Sigmoid colon (tissue), 4 donors: ENCODE measurements at regions not wholly inside any gene's neighbourhood (a gene's known extent, or its start where the extent isn't known, plus 50 kb on each side); places are given as distances from the start of the nearest gene placed in this dataset.

Source experiments
- EP300 ChIP-seq, 4 donors: sonication (generic); formaldehyde crosslinking; IDR thresholded peaks; one replicate each; pipeline ENCODE4 v1.6.1; 2017; ENCODE audit warnings: antibody characterized with exemption in 4 of 4
- POLR2A ChIP-seq, 2 donors: fragments of 450-650 bp; IDR thresholded peaks; one replicate each; pipeline ENCODE4 v1.6.1; 2016; ENCODE audit warnings: antibody characterized with exemption in 2 of 2, mild to moderate bottlenecking in 2 of 2, moderate library complexity in 2 of 2
- POLR2AphosphoS5 ChIP-seq, 4 donors: sonication (generic); formaldehyde crosslinking; IDR thresholded peaks; one replicate each; pipeline ENCODE4 v1.6.1; 2017; ENCODE audit warnings: antibody characterized with exemption in 4 of 4
- TF ChIP-seq, protein P1 (sequence below), 4 experiments: fragments of 450-650 bp in 3 of 4; fragments of 200-600 bp in 1 of 4; IDR thresholded peaks; one replicate each; pipeline ENCODE4 v1.5.1; 2016 to 2019; ENCODE audit warnings: antibody characterized with exemption in 4 of 4, mild to moderate bottlenecking in 3 of 4, moderate library complexity in 2 of 4

DNA sequence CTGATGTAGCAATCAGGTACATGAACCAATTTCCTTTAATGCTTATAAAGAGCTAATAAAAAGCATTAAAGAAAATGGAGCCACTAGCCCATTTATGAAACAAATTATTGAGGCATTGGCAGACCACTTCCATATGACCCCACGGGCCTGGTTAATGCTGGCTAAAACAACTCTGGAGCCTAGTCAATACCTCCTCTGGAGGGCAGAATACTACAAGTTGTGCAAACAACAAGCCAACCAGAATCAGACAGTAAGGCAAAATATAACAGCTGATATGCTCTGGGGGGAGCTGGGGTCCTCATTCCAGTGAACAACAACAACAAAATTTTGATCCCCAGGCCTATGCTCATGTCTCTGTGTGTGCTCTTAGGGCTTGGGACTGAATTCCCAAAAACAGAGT, 212.3 kb downstream of the RPS4Y2 start:
- TF ChIP-seq POLR2A (IDR thresholded peaks at IDR 0.05) (no peak), EP300 (IDR thresholded peaks at IDR 0.05) (no peak), POLR2AphosphoS5 (IDR thresholded peaks at IDR 0.05) (no peak)
- TF ChIP-seq, protein P1, sequence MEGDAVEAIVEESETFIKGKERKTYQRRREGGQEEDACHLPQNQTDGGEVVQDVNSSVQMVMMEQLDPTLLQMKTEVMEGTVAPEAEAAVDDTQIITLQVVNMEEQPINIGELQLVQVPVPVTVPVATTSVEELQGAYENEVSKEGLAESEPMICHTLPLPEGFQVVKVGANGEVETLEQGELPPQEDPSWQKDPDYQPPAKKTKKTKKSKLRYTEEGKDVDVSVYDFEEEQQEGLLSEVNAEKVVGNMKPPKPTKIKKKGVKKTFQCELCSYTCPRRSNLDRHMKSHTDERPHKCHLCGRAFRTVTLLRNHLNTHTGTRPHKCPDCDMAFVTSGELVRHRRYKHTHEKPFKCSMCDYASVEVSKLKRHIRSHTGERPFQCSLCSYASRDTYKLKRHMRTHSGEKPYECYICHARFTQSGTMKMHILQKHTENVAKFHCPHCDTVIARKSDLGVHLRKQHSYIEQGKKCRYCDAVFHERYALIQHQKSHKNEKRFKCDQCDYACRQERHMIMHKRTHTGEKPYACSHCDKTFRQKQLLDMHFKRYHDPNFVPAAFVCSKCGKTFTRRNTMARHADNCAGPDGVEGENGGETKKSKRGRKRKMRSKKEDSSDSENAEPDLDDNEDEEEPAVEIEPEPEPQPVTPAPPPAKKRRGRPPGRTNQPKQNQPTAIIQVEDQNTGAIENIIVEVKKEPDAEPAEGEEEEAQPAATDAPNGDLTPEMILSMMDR (IDR thresholded peaks at IDR 0.05) = no peak
